T-helper 2 cell treated with Interferon-gamma antibody and Interleukin-4, amounts not matched to agents 5 μg/mL and 100 μg/mL, for 36 hours (primary cell): ENCODE measurements at regions not wholly inside any gene's neighbourhood (a gene's known extent, or its start where the extent isn't known, plus 50 kb on each side); places are given as distances from the start of the nearest gene placed in this dataset.

ENCODE experiments used
- DNase-seq: peaks from one replicate; pipeline ENCODE4 v3.0.0; 2021; ENCODE audit warnings: low spot score
- H3K27ac Mint-ChIP-seq: one replicate; pipeline ENCODE4 v1.8.0; 2021; ENCODE audit warnings: mild to moderate bottlenecking, mixed read lengths
- H3K27me3 Mint-ChIP-seq: one replicate; pipeline ENCODE4 v1.8.0; 2021; ENCODE audit warnings: low read depth, mixed read lengths
- H3K36me3 Mint-ChIP-seq: one replicate; pipeline ENCODE4 v1.8.0; 2021; ENCODE audit warnings: low read depth, mixed read lengths
- H3K4me1 Mint-ChIP-seq: one replicate; pipeline ENCODE4 v1.8.0; 2021; ENCODE audit warnings: low read depth, mixed read lengths
- H3K4me3 Mint-ChIP-seq: one replicate; pipeline ENCODE4 v1.8.0; 2022; ENCODE audit warnings: mild to moderate bottlenecking, moderate library complexity, mixed read lengths
- H3K9me3 Mint-ChIP-seq: one replicate; pipeline ENCODE4 v1.8.0; 2021; ENCODE audit warnings: mixed read lengths

GRCh38 chr10:90420637-90421318 is 437.1 kb downstream of the HTR7 start:
- H3K4me1 Mint-ChIP-seq, result no peaks in the 10 kb centered on the region

GRCh38 chr10:90421874-90422273 is 436.0 kb downstream of the HTR7 start:
- Mint-ChIP-seq H3K4me3 (no peak overlapping the region), H3K27me3 (no peaks in the 10 kb centered on the region), H3K36me3 (no peaks in the 10 kb centered on the region), H3K9me3 (peaks cover 6% of the 10 kb centered on the region), H3K4me1 (no peaks in the 10 kb centered on the region), H3K27ac (no peak overlapping the region)
- no peak for DNase-seq

More at GRCh38 chr10:90420637-90421318, 437.1 kb downstream of the HTR7 start:
- Mint-ChIP-seq H3K9me3 (no peaks in the 10 kb centered on the region), H3K27me3 (no peaks in the 10 kb centered on the region), H3K27ac (no peak overlapping the region), H3K4me3 (no peak overlapping the region), H3K36me3 (no peaks in the 10 kb centered on the region)
- no peak for DNase-seq

GRCh38 chr10:90424730-90425129 is 433.1 kb downstream of the HTR7 start:
- Mint-ChIP-seq H3K4me3 (no peak overlapping the region), H3K36me3 (no peaks in the 10 kb centered on the region), H3K9me3 (peaks cover 6% of the 10 kb centered on the region), H3K27me3 (no peaks in the 10 kb centered on the region), H3K4me1 (no peaks in the 10 kb centered on the region), H3K27ac (no peak overlapping the region)
- DNase-seq, result no peak

- H3K27ac Mint-ChIP-seq, result no peak overlapping the region
- DNase-seq, result no peak
- H3K9me3 Mint-ChIP-seq, result peaks cover 6% of the 10 kb centered on the region
- H3K27me3 Mint-ChIP-seq, result no peaks in the 10 kb centered on the region
- no peak overlapping the region for H3K4me3 Mint-ChIP-seq
- no peaks in the 10 kb centered on the region for H3K4me1 Mint-ChIP-seq
- H3K36me3 Mint-ChIP-seq, result no peaks in the 10 kb centered on the region
These were observed 427.7 kb downstream of the HTR7 start for GRCh38 chr10:90430186-90430585.

- Mint-ChIP-seq H3K27me3 (no peaks in the 10 kb centered on the region), H3K4me3 (no peak overlapping the region), H3K4me1 (no peaks in the 10 kb centered on the region), H3K36me3 (no peaks in the 10 kb centered on the region), H3K27ac (no peak overlapping the region), H3K9me3 (no peaks in the 10 kb centered on the region)
- DNase-seq, result no peak
These were observed 425.0 kb downstream of the HTR7 start for GRCh38 chr10:90432866-90433265.

GRCh38 chr10:90435296-90435695 is 422.5 kb downstream of the HTR7 start:
- Mint-ChIP-seq H3K9me3 (no peaks in the 10 kb centered on the region), H3K4me3 (no peak overlapping the region), H3K4me1 (no peaks in the 10 kb centered on the region), H3K27ac (no peak overlapping the region), H3K27me3 (no peaks in the 10 kb centered on the region), H3K36me3 (no peaks in the 10 kb centered on the region)
- no peak for DNase-seq

GRCh38 chr10:90437452-90437851 is 420.4 kb downstream of the HTR7 start:
- Mint-ChIP-seq H3K4me3 (no peak overlapping the region), H3K27me3 (no peaks in the 10 kb centered on the region), H3K9me3 (peaks cover 11% of the 10 kb centered on the region), H3K4me1 (no peaks in the 10 kb centered on the region), H3K36me3 (no peaks in the 10 kb centered on the region), H3K27ac (no peak overlapping the region)
- DNase-seq, result no peak

- H3K36me3 Mint-ChIP-seq, result no peaks in the 10 kb centered on the region
- H3K4me1 Mint-ChIP-seq, result no peaks in the 10 kb centered on the region
- H3K4me3 Mint-ChIP-seq, result no peak overlapping the region
- H3K27ac Mint-ChIP-seq, result no peak overlapping the region
- no peak for DNase-seq
- no peaks in the 10 kb centered on the region for H3K27me3 Mint-ChIP-seq
- H3K9me3 Mint-ChIP-seq, result peaks cover 16% of the 10 kb centered on the region
These were observed 417.0 kb downstream of the HTR7 start for GRCh38 chr10:90440870-90441269.

GRCh38 chr10:90443342-90443741 is 414.5 kb downstream of the HTR7 start:
- H3K27me3 Mint-ChIP-seq, result no peaks in the 10 kb centered on the region
- no peak overlapping the region for H3K27ac Mint-ChIP-seq
- H3K4me3 Mint-ChIP-seq, result no peak overlapping the region
- no peak for DNase-seq
- H3K9me3 Mint-ChIP-seq, result peaks cover 16% of the 10 kb centered on the region
- no peaks in the 10 kb centered on the region for H3K4me1 Mint-ChIP-seq
- no peaks in the 10 kb centered on the region for H3K36me3 Mint-ChIP-seq

GRCh38 chr10:90447831-90448230 is 410.0 kb downstream of the HTR7 start:
- DNase-seq, result no peak
- no peaks in the 10 kb centered on the region for H3K36me3 Mint-ChIP-seq
- H3K4me3 Mint-ChIP-seq, result no peak overlapping the region
- H3K27ac Mint-ChIP-seq, result no peak overlapping the region
- no peaks in the 10 kb centered on the region for H3K27me3 Mint-ChIP-seq
- H3K9me3 Mint-ChIP-seq, result peaks cover 5% of the 10 kb centered on the region
- H3K4me1 Mint-ChIP-seq, result no peaks in the 10 kb centered on the region

- Mint-ChIP-seq H3K4me3 (no peak overlapping the region), H3K27ac (no peak overlapping the region), H3K4me1 (no peaks in the 10 kb centered on the region), H3K27me3 (no peaks in the 10 kb centered on the region), H3K36me3 (no peaks in the 10 kb centered on the region), H3K9me3 (no peaks in the 10 kb centered on the region)
- DNase-seq, result no peak
These were observed 407.0 kb downstream of the HTR7 start for GRCh38 chr10:90450797-90451196.

- Mint-ChIP-seq H3K4me1 (no peaks in the 10 kb centered on the region), H3K36me3 (no peaks in the 10 kb centered on the region), H3K27ac (no peak overlapping the region), H3K4me3 (no peak overlapping the region), H3K27me3 (no peaks in the 10 kb centered on the region), H3K9me3 (no peaks in the 10 kb centered on the region)
- DNase-seq, result no peak
These were observed 406.6 kb downstream of the HTR7 start for GRCh38 chr10:90451283-90451682.

- H3K4me3 Mint-ChIP-seq, result no peak overlapping the region
- H3K9me3 Mint-ChIP-seq, result no peaks in the 10 kb centered on the region
- H3K27ac Mint-ChIP-seq, result no peak overlapping the region
- DNase-seq, result no peak
- no peaks in the 10 kb centered on the region for H3K4me1 Mint-ChIP-seq
- no peaks in the 10 kb centered on the region for H3K36me3 Mint-ChIP-seq
- H3K27me3 Mint-ChIP-seq, result no peaks in the 10 kb centered on the region
These were observed 399.8 kb downstream of the HTR7 start for GRCh38 chr10:90458054-90458453.

- Mint-ChIP-seq H3K4me3 (no peak overlapping the region), H3K9me3 (no peaks in the 10 kb centered on the region), H3K27me3 (no peaks in the 10 kb centered on the region), H3K4me1 (no peaks in the 10 kb centered on the region), H3K36me3 (no peaks in the 10 kb centered on the region), H3K27ac (no peak overlapping the region)
- no peak for DNase-seq
These were observed 399.3 kb downstream of the HTR7 start for GRCh38 chr10:90458571-90458970.

GRCh38 chr10:90461437-90462155 is 396.2 kb downstream of the HTR7 start:
- DNase-seq, result no peak
- H3K27ac Mint-ChIP-seq, result no peak overlapping the region
- no peaks in the 10 kb centered on the region for H3K4me1 Mint-ChIP-seq
- no peaks in the 10 kb centered on the region for H3K9me3 Mint-ChIP-seq
- no peak overlapping the region for H3K4me3 Mint-ChIP-seq
- no peaks in the 10 kb centered on the region for H3K36me3 Mint-ChIP-seq
- no peaks in the 10 kb centered on the region for H3K27me3 Mint-ChIP-seq
